ENCODE measurements at regions not wholly inside any gene's neighbourhood (a gene's known extent, or its start where the extent isn't known, plus 50 kb on each side); places are given as distances from the start of the nearest gene placed in this dataset.

DNA sequence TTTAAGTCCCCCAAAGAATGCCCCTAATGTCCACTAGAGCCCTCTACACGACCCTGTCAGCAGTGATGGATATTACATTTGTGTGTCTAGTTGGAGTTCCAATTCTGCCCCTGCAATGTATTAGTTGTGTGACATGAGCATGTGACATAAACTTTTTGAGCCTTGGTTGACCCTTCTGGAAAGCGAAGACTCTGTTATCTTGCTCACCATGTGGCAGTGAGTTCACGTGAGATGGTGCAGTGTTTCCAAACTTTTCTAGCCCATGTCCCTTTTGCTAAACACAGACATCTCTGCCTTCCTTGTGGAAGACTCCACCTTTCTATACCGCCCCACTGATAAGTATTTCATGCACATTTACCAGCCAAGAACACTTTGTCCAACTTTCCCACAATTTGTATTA, 87.0 kb upstream of the BOD1 start:
- Histone ChIP-seq H4K20me1 (replicated peaks in 1 of 2; ENCODE audit: control insufficient read depth in 1 of 2, insufficient read depth in 2 of 2, low read length in 2 of 2) (no peaks in the 10 kb centered on the region), H2AFZ (ENCODE audit: low read length) (no peak overlapping the region), H3K4me3 (ENCODE audit: extremely low read depth in 1 of 4, insufficient read depth in 2 of 4, low read depth in 3 of 4, low read length in 4 of 4) (no peak overlapping the region), H3K4me1 (replicated peaks in 1 of 4; ENCODE audit: control insufficient read depth in 3 of 4, insufficient read depth in 4 of 4, low read length in 3 of 4) (peaks cover 0 to 9% (median under 1%) of the 10 kb centered on the region in 4 experiments; a peak in 3 of 7 replicates), H3K9me3 (ENCODE audit: insufficient read depth in 2 of 2, low read depth in 1 of 2, low read length in 1 of 2) (no peaks in the 10 kb centered on the region), H3K56ac (replicated peaks; ENCODE audit: insufficient read length, low read depth, low read length) (no peak overlapping the region), H3K9ac (replicated peaks in 1 of 4; ENCODE audit: extremely low read depth in 1 of 4, low read depth in 3 of 4, low read length in 3 of 4) (no peak overlapping the region), H2BK15ac (ENCODE audit: low read length) (no peak overlapping the region), H3K36me3 (ENCODE audit: control insufficient read depth in 2 of 4, insufficient read depth in 4 of 4, low read length in 3 of 4) (no peaks in the 10 kb centered on the region), H2BK12ac (ENCODE audit: low read depth, low read length) (no peak overlapping the region), H4K5ac (ENCODE audit: insufficient read length, low read depth, low read length) (no peak overlapping the region), H2BK5ac (ENCODE audit: low read depth, low read length) (no peak overlapping the region), H2AK5ac (ENCODE audit: low read depth, low read length) (no peak overlapping the region), H3K18ac (ENCODE audit: extremely low read depth, low read length) (no peak overlapping the region), H3K23me2 (ENCODE audit: low read depth, low read length) (no peaks in the 10 kb centered on the region; the same call in 1 of the 2 replicates), H3K4me2 (ENCODE audit: insufficient read depth in 1 of 2, low read depth in 2 of 2, low read length in 2 of 2) (no peak overlapping the region), H3K27ac (ENCODE audit: low read depth, low read length) (no peak overlapping the region), H3K4ac (replicated peaks; ENCODE audit: insufficient read length, low read depth, low read length) (no peak overlapping the region), H4K8ac (ENCODE audit: extremely low read depth, insufficient read depth, low read length) (no peak overlapping the region), H2BK20ac (ENCODE audit: low read length) (no peak overlapping the region), H3K23ac (ENCODE audit: insufficient read length) (no peak overlapping the region), H3K79me1 (ENCODE audit: low read depth, low read length) (no peaks in the 10 kb centered on the region), H4K91ac (replicated peaks; ENCODE audit: insufficient read length, low read length) (no peak overlapping the region), H3K27me3 (replicated peaks in 1 of 4; ENCODE audit: control insufficient read depth in 3 of 4, extremely low read depth in 1 of 4, insufficient read depth in 3 of 4, low read length in 3 of 4) (no peaks in the 10 kb centered on the region), H3K14ac (ENCODE audit: insufficient read length) (no peak overlapping the region), H2BK120ac (replicated peaks; ENCODE audit: low read depth, low read length) (no peak overlapping the region), H3K79me2 (ENCODE audit: control insufficient read depth in 1 of 2, insufficient read depth in 2 of 2, low read length in 2 of 2) (no peaks in the 10 kb centered on the region)
- no peak for DNase-seq (ENCODE audit: low read depth in 1 of 2, low spot score in 2 of 2)
- POLR2A ChIA-PET (ENCODE audit: partially characterized antibody) = interaction anchor here (1.0 kb wide), 1 partner anchor 61 kb away, joined by 3 read pairs; no protein-coding TSS in a partner anchor
- WGBS, 2 experiments (ENCODE audit: extremely low coverage in 1 of 2, insufficient coverage in 1 of 2, insufficient read length in 1 of 2, insufficient replicate concordance in 2 of 2, low coverage in 1 of 2, low lambda C conversion rate in 2 of 2, missing lambda C conversion rate in 1 of 2) = 87% methylated on average over 4 of the region's 4 CpGs; no CpG with 5 or more reads in 1 of the 2 experiments
- FAIRE-seq = no peak
- CTCF ChIA-PET (ENCODE audit: partially characterized antibody) = interaction anchor here (0.8 to 1.3 kb wide), 3 partner anchors 14 to 77 kb away, joined by 3 to 4 read pairs (median 3); no protein-coding TSS in a partner anchor
- TF ChIP-seq CBX8 (IDR thresholded peaks at IDR 0.05; ENCODE audit: borderline replicate concordance, low read depth, low read length) = no peak
- TF ChIP-seq SRF (IDR thresholded peaks at IDR 0.05; ENCODE audit: low read depth, low read length) = no peak
- TF ChIP-seq SUZ12 (IDR thresholded peaks at IDR 0.05; ENCODE audit: low read length) = no peak
- TF ChIP-seq, protein P1, sequence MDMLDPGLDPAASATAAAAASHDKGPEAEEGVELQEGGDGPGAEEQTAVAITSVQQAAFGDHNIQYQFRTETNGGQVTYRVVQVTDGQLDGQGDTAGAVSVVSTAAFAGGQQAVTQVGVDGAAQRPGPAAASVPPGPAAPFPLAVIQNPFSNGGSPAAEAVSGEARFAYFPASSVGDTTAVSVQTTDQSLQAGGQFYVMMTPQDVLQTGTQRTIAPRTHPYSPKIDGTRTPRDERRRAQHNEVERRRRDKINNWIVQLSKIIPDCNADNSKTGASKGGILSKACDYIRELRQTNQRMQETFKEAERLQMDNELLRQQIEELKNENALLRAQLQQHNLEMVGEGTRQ (IDR thresholded peaks at IDR 0.05; ENCODE audit: low read length) = no peak
- no peak for TF ChIP-seq CEBPB (IDR thresholded peaks at IDR 0.05; ENCODE audit: low read depth, low read length)
- TF ChIP-seq GABPA (IDR thresholded peaks at IDR 0.05; ENCODE audit: borderline replicate concordance, insufficient read depth, low read length) = no peak
